Vagina (tissue), 2 donors: ENCODE measurements at regions not wholly inside any gene's neighbourhood (a gene's known extent, or its start where the extent isn't known, plus 50 kb on each side); places are given as distances from the start of the nearest gene placed in this dataset.

Experiments used
- POLR2A ChIP-seq, 2 donors: fragments of 450-650 bp; IDR thresholded peaks; one replicate each; pipeline ENCODE4 v1.6.1; 2017; ENCODE audit warnings: antibody characterized with exemption in 2 of 2, mild to moderate bottlenecking in 2 of 2, moderate library complexity in 2 of 2
- POLR2AphosphoS5 ChIP-seq, 2 donors: sonication (generic); formaldehyde crosslinking; IDR thresholded peaks; one replicate each; pipeline ENCODE4 v1.9.0; 2017; ENCODE audit warnings: antibody characterized with exemption in 2 of 2, mild to moderate bottlenecking in 2 of 2, low read depth in 1 of 2; ENCODE audit not compliant: insufficient read depth in 1 of 2
- TF ChIP-seq, protein P1 (sequence below), 3 experiments: fragments of 450-650 bp in 2 of 3; fragments of 200-600 bp in 1 of 3; sonication (generic) in 1 of 3; IDR thresholded peaks; one replicate each; pipeline ENCODE4 v1.5.1; 2017 to 2019; ENCODE audit warnings: antibody characterized with exemption in 3 of 3, mild to moderate bottlenecking in 2 of 3, moderate library complexity in 2 of 3

GRCh38 chr1:22196041-22196440, 53.1 kb upstream of the WNT4 start:
- TF ChIP-seq, protein P1, sequence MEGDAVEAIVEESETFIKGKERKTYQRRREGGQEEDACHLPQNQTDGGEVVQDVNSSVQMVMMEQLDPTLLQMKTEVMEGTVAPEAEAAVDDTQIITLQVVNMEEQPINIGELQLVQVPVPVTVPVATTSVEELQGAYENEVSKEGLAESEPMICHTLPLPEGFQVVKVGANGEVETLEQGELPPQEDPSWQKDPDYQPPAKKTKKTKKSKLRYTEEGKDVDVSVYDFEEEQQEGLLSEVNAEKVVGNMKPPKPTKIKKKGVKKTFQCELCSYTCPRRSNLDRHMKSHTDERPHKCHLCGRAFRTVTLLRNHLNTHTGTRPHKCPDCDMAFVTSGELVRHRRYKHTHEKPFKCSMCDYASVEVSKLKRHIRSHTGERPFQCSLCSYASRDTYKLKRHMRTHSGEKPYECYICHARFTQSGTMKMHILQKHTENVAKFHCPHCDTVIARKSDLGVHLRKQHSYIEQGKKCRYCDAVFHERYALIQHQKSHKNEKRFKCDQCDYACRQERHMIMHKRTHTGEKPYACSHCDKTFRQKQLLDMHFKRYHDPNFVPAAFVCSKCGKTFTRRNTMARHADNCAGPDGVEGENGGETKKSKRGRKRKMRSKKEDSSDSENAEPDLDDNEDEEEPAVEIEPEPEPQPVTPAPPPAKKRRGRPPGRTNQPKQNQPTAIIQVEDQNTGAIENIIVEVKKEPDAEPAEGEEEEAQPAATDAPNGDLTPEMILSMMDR (IDR thresholded peaks at IDR 0.05), result no peak
- no peak for TF ChIP-seq POLR2AphosphoS5 (IDR thresholded peaks at IDR 0.05; ENCODE audit: insufficient read depth in 1 of 2, low read depth in 1 of 2)
- no peak for TF ChIP-seq POLR2A (IDR thresholded peaks at IDR 0.05)
